ENCODE measurements at regions not wholly inside any gene's neighbourhood (a gene's known extent, or its start where the extent isn't known, plus 50 kb on each side); places are given as distances from the start of the nearest gene placed in this dataset.

GRCh38 chr1:208852911-208853310, 608.7 kb upstream of the PLXNA2 start:
- DNase-seq (ENCODE audit: low read depth) = no peak
- TF ChIP-seq CTCF (IDR thresholded peaks at IDR 0.05; ENCODE audit: low read depth, low read length, missing control alignments) = no peak
- H3K4me3 ChIP-seq (ENCODE audit: low read depth, low read length) = no peak overlapping the region
- in situ Hi-C loops (cut with HindIII; ENCODE audit: low sequenced_read_pairs) = no loop called here

- in situ Hi-C loops (cut with HindIII; ENCODE audit: low sequenced_read_pairs) = no loop called here
- no peak for TF ChIP-seq CTCF (IDR thresholded peaks at IDR 0.05; ENCODE audit: low read depth, low read length, missing control alignments)
- DNase-seq (ENCODE audit: low read depth) = no peak
Observed at GRCh38 chr1:208855403-208855802, 611.2 kb upstream of the PLXNA2 start.

GRCh38 chr1:208857465-208857864, 613.3 kb upstream of the PLXNA2 start:
- no peak for DNase-seq (ENCODE audit: low read depth)
- no peak overlapping the region for H3K4me3 ChIP-seq (ENCODE audit: low read depth, low read length)
- in situ Hi-C loops (cut with HindIII; ENCODE audit: low sequenced_read_pairs) = no loop called here
- no peak for TF ChIP-seq CTCF (IDR thresholded peaks at IDR 0.05; ENCODE audit: low read depth, low read length, missing control alignments)

More at GRCh38 chr1:208855403-208855802, 611.2 kb upstream of the PLXNA2 start:
- H3K4me3 ChIP-seq (ENCODE audit: low read depth, low read length) = no peak overlapping the region

- no peak overlapping the region for H3K4me3 ChIP-seq (ENCODE audit: low read depth, low read length)
- no peak for TF ChIP-seq CTCF (IDR thresholded peaks at IDR 0.05; ENCODE audit: low read depth, low read length, missing control alignments)
- in situ Hi-C loops (cut with HindIII; ENCODE audit: low sequenced_read_pairs) = no loop called here
- DNase-seq (ENCODE audit: low read depth) = no peak
Observed at GRCh38 chr1:208858738-208859137, 614.6 kb upstream of the PLXNA2 start.

GRCh38 chr1:208864366-208864965, 620.3 kb upstream of the PLXNA2 start:
- in situ Hi-C loops (cut with HindIII; ENCODE audit: low sequenced_read_pairs) = no loop called here
- H3K4me3 ChIP-seq (ENCODE audit: low read depth, low read length) = no peak overlapping the region
- no peak for DNase-seq (ENCODE audit: low read depth)
- no peak for TF ChIP-seq CTCF (IDR thresholded peaks at IDR 0.05; ENCODE audit: low read depth, low read length, missing control alignments)

- in situ Hi-C loops (cut with HindIII; ENCODE audit: low sequenced_read_pairs) = no loop called here
- H3K4me3 ChIP-seq (ENCODE audit: low read depth, low read length) = no peak overlapping the region
- no peak for TF ChIP-seq CTCF (IDR thresholded peaks at IDR 0.05; ENCODE audit: low read depth, low read length, missing control alignments)
- no peak for DNase-seq (ENCODE audit: low read depth)
Observed at GRCh38 chr1:208866386-208866955, 622.3 kb upstream of the PLXNA2 start.

Data from astrocyte of the cerebellum (primary cell).